Femur (tissue), 1 donor: ENCODE measurements at regions not wholly inside any gene's neighbourhood (a gene's known extent, or its start where the extent isn't known, plus 50 kb on each side); places are given as distances from the start of the nearest gene placed in this dataset.
"Not testable (repeated sequence)": the region's sequence is repeated elsewhere in the genome, so short reads cannot be mapped to it uniquely, and the experiment has no call there.

ENCODE experiments used
- DNase-seq: peaks from one replicate; pipeline ENCODE4 v3.0.0-alpha.2; 2017

GRCh38 chr3:157856078-157856939 is 249.9 kb downstream of the SHOX2 start:
- no peak for DNase-seq

DNA sequence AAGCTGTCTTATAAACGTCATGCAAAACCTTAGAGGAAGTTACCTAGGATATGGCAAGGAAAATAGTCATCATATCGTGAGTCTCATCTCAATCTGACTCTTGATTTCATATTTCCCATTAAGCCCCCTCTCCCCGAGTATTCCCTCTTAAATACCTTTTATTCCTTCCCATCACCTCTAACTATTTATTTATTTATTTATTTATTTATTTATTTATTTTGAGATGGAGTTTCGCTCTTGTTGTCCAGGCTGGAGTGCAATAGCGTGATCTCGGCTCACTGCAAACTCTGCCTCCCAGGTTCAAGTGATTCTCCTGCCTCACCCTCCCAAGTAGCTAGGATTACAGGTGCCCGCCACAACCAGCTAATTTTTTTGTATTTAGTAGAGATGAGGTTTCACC is 260.4 kb downstream of the SHOX2 start:
- not testable (repeated sequence) for DNase-seq

- no peak for DNase-seq
Measured at GRCh38 chr3:157844800-157845565, 261.2 kb downstream of the SHOX2 start.

GRCh38 chr3:157844216-157844615 is 262.0 kb downstream of the SHOX2 start:
- no peak for DNase-seq

DNA sequence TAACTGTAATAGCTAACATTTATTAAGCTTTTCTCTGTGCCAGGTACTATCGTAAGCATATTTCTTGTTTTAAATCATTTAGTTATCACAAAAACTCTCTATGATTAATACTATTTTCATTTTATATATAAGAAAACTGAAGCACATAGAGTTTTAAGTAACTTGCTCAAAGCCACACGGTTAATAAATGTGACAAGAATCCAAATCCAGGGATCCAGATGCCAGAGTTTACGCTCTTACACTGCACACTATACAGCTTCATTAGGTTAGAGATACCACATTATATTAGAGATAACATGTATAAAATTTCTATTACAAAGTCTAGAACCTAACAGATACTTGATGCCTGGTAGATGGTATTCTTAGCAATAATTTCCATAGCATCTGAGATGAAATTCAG is 265.2 kb downstream of the SHOX2 start:
- DNase-seq: no peak

- no peak for DNase-seq
Measured at GRCh38 chr3:157840564-157840963, 265.7 kb downstream of the SHOX2 start.

DNA sequence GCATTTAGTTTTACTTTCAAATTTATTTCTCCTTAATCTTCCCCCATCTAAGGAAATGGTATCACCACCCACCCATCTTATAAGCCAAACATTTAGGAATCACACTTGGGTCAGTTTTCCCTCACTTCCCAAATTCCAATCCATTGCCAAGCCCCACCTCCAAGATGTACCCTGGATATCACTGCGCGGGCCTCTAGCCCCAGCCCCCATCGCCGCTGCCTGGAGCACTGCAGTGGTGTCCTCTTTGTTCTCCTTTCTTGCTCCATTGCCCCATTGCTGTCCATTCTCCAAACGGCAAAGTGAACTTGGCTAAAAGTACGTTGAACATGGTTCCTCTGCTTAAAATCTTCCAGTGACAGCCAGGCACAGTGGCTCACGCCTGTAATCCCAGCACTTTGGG is 267.8 kb downstream of the SHOX2 start:
- DNase-seq: no peak

DNA sequence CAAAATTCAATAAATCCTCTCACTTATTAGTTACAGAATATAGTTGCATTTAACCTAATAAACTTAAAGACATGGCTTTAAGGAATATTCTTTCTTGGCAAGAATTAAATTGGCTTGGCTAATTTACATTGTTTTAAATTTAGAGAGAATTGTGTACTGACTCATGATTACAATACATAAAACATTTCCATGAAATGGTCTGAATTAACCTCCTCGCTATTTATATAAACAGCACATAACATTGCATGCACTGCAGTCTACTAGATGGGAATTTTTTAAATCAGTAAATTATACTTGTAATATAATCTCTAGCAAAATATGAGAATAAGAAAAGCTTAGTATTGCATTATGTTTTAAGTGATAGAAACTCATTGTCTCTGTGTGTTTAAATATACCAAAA is 268.9 kb downstream of the SHOX2 start:
- no peak for DNase-seq

- no peak for DNase-seq
Measured at GRCh38 chr3:157836022-157836421, 270.2 kb downstream of the SHOX2 start.

DNA sequence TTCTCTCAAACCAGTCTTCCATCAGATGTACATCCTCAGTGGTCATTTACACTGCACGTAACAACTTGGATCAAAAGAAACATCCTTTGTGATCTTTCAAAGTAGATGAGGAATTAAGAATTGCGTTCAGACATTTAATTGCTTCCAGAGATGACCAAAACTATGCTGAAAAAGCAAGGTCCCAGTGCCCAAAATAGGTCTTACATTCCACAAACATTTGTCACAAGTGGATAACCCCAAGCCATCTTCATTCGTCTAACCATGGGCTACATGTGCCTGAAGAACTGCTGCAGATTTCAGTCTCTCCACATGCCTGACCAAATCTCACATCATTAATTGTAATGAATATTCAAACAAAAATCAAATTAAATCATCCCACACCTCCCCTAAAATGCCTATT is 273.6 kb downstream of the SHOX2 start:
- DNase-seq: no peak

GRCh38 chr3:157830556-157831236 is 275.5 kb downstream of the SHOX2 start:
- peak; percentile 20 for DNase-seq

DNA sequence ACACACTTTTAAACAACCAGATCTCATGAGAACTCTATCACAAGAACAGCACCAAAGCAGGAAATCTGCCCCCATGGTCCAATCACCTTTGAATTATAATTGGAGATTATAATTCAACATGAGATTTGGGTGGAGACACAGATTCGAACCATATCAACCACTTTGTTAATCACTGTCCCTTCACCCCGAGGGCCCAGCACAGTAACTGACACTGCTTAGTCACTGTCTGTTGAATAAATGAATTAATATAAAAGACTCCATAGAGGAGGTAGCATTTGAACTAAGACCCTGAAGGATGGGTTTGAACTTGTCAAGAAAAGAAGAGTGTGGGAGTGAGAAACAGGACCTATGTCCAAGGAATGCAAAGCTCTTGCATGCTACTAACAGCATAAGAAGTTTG is 276.4 kb downstream of the SHOX2 start:
- no peak for DNase-seq

- no peak for DNase-seq
Measured at GRCh38 chr3:157824281-157824680, 281.9 kb downstream of the SHOX2 start.

GRCh38 chr3:157823050-157823449 is 283.2 kb downstream of the SHOX2 start:
- DNase-seq: no peak

- DNase-seq: no peak
Measured at GRCh38 chr3:157820157-157820517, 286.1 kb downstream of the SHOX2 start.

DNA sequence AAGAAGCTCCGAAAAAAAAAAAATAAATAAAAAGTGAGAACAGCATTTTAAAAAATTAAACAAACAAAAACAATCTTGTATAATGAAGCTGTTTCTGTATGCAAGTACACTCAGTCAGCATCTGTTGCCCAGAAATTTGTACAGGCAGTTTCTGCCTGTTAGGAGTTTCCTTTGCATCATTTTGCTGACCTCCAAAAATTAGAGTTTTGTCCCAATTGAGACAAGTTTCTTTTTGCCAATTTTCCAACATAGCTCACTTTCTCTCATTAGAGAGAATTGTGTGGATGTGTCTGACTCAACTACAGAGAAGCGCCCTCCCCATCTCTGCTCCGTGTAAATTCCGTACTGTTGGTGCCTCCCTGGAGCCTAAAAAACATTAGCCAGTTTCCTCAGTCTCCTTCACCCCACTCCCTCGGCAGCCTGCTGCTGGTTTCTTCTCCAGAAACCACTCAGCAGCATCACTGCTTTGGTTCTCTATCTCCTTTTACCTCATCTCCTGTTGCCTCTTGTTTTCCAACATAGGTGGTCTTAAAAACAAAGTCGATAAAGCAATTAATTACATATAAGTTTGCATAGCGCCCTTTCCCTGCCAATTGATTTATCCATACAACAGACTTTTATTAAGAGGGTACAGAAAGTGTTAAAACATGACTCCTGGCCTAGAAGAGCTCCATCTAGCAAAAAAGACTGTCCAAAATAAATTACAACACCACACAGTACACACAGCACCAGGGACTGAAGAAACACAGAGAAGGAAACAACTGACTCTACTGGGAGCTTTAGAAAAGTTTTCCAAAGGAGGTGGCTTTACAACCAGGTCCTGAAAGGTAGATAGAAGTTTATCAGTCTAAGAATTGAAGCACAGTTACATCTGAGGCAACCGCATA is 286.7 kb downstream of the SHOX2 start:
- DNase-seq: peak; percentile 41

- DNase-seq: no peak
Measured at GRCh38 chr3:157816896-157817295, 289.3 kb downstream of the SHOX2 start.

- DNase-seq: no peak
Measured at GRCh38 chr3:157816296-157816695, 289.9 kb downstream of the SHOX2 start.

DNA sequence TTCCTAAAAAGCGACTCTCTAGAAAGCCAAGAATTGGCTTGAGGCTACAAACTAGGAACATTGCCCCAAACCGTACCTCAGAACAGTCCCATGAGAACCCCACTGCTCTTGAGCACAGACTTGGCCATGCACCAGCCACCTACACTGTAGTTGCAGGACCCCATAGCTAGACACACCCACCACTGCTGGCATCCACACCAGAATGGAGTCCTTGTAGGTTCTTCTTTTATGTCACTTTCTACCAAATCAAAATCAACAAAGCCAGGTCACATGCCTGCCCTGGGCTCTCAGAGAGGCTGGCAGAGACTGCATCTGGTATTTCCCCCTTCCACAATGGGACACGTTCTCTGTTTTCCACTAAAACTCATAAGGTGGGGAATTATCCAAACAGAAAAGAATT is 290.5 kb downstream of the SHOX2 start:
- peak; percentile 56 for DNase-seq

GRCh38 chr3:157810924-157811718 is 295.1 kb downstream of the SHOX2 start:
- no peak for DNase-seq

DNA sequence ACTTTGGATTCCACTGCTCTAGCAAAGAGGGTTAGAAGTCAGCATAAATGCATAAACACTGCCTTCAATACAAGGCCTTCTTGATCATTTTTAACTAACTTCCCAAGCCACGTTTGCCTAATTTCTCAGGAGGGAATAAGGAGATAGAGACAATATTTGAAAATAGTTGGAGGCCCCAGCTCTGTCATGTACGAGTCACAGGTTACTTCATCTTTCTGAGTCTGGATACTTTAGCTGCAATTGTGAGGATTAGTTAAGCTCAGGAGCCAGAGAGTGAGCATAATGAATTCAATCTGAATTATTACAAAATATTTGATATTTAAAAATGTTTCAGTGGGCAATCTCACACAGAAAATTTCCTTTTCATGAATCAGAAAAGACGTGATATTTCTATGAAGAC is 298.9 kb downstream of the SHOX2 start:
- DNase-seq: no peak

DNA sequence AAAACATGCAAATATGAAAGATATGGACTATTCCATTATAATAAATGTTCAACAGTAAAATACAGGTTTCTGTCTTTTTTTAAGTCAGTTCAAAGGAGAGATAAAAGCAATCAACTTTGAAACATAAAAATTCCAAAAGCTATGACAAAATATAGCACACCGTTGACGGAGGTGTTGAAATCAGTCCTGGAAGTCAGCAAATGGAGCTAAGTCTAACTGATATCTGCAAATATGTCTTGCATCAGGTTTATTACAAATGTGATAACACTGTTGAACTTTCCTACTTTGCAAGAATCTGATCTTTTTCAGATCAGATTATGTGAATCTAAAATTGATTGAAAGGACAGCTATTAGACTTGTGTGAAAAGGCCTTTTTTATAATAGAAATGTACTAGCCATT is 300.7 kb downstream of the SHOX2 start:
- DNase-seq: no peak
